ENCODE measurements at regions not wholly inside any gene's neighbourhood (a gene's known extent, or its start where the extent isn't known, plus 50 kb on each side); places are given as distances from the start of the nearest gene placed in this dataset.
"Not testable (repeated sequence)": the region's sequence is repeated elsewhere in the genome, so short reads cannot be mapped to it uniquely, and the experiment has no call there.

GRCh38 chr3:194910414-194910984 lies 224.8 kb downstream of the FAM43A start:
- ChIA-PET POLR2A (no interaction called here), CTCF (no interaction called here)
- no peak for DNase-seq (ENCODE audit: extremely low spot score)
- TF ChIP-seq HDGF (IDR thresholded peaks at IDR 0.05; ENCODE audit: borderline replicate concordance) (no peak), ARNT (IDR thresholded peaks at IDR 0.05) (no peak), NFRKB (IDR thresholded peaks at IDR 0.05) (no peak), SUZ12 (IDR thresholded peaks at IDR 0.05) (no peak), ZNF384 (IDR thresholded peaks at IDR 0.05) (no peak), CTBP1 (IDR thresholded peaks at IDR 0.05; ENCODE audit: borderline replicate concordance) (no peak), L3MBTL2 (conservative IDR thresholded peaks at IDR 0.05) (no peak), SP1 (IDR thresholded peaks at IDR 0.05) (no peak), FOXK2 (IDR thresholded peaks at IDR 0.05) (no peak)
- TF ChIP-seq, protein P1, sequence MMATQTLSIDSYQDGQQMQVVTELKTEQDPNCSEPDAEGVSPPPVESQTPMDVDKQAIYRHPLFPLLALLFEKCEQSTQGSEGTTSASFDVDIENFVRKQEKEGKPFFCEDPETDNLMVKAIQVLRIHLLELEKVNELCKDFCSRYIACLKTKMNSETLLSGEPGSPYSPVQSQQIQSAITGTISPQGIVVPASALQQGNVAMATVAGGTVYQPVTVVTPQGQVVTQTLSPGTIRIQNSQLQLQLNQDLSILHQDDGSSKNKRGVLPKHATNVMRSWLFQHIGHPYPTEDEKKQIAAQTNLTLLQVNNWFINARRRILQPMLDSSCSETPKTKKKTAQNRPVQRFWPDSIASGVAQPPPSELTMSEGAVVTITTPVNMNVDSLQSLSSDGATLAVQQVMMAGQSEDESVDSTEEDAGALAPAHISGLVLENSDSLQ (IDR thresholded peaks at IDR 0.05) = no peak

DNA sequence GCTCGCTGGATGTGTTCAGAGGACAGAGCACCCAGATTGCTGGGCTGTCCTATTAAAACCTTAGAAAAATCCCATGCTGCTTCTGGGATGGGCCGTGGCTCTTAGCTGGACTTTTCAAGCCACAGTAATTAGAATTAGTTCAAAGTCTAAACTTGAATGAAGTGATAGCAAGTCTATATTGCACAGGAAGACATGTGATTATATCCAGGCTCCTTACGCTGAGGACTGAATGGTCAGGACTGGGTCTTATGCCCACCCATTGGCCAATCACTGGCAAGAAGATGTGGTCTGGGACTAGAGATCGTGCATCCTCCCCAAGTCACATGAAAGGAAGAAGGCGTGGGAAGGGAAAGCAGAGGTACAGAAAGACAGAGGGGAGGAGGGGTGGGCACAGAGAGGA lies 227.6 kb downstream of the FAM43A start:
- no peak for DNase-seq (ENCODE audit: extremely low spot score)
- no peak for TF ChIP-seq ELF4 (IDR thresholded peaks at IDR 0.05)
- TF ChIP-seq SUZ12 (IDR thresholded peaks at IDR 0.05) = no peak
- TF ChIP-seq L3MBTL2 (conservative IDR thresholded peaks at IDR 0.05) = no peak
- TF ChIP-seq LEF1 (IDR thresholded peaks at IDR 0.05; ENCODE audit: borderline replicate concordance) = no peak
- TF ChIP-seq, protein P1 (IDR thresholded peaks at IDR 0.05) = no peak
- no peak for TF ChIP-seq BHLHE40 (IDR thresholded peaks at IDR 0.05; ENCODE audit: borderline replicate concordance)
- no peak for TF ChIP-seq FOXK2 (IDR thresholded peaks at IDR 0.05)
- no peak for TF ChIP-seq CTBP1 (IDR thresholded peaks at IDR 0.05; ENCODE audit: borderline replicate concordance)
- TF ChIP-seq ZNF384 (IDR thresholded peaks at IDR 0.05) = no peak
- TF ChIP-seq FOXM1 (IDR thresholded peaks at IDR 0.05; ENCODE audit: borderline replicate concordance) = no peak
- TF ChIP-seq FOXA1 (IDR thresholded peaks at IDR 0.05) = no peak
- no peak for TF ChIP-seq HDGF (IDR thresholded peaks at IDR 0.05; ENCODE audit: borderline replicate concordance)
- TF ChIP-seq TARDBP (IDR thresholded peaks at IDR 0.05) = no peak
- no peak for TF ChIP-seq NFRKB (IDR thresholded peaks at IDR 0.05)
- no peak for TF ChIP-seq ARNT (IDR thresholded peaks at IDR 0.05)
- no peak for TF ChIP-seq SP1 (IDR thresholded peaks at IDR 0.05)
- CTCF ChIA-PET = no interaction called here
- POLR2A ChIA-PET = no interaction called here

GRCh38 chr3:194924889-194925288 lies 239.2 kb downstream of the FAM43A start:
- CTCF ChIA-PET; DNase-seq (ENCODE audit: extremely low spot score); POLR2A ChIA-PET: not testable (repeated sequence)

DNA sequence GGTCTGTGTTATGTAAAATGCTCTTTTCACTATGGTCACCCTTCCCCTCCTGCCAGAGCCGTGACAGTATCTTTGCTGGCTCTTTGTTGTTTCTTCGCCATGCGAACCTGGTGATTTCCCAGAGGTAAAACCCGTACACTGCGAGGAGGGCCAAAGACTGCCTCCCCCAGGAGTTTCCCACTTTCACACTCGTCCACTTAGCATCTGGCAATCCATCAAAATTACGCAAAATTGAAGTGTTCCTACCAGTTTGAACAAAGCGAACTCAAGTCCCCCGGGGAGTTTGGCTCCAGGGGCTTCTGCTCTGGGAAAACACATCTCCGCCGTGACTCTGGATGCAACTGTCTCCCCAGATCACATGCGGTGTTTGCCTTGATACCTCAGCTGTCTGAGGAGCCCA lies 239.9 kb downstream of the FAM43A start:
- ChIA-PET POLR2A (no interaction called here), CTCF (no interaction called here)
- DNase-seq (ENCODE audit: extremely low spot score) = no peak
- no peak for TF ChIP-seq ZNF384 (IDR thresholded peaks at IDR 0.05)
- TF ChIP-seq TARDBP (IDR thresholded peaks at IDR 0.05) = no peak
- TF ChIP-seq LEF1 (IDR thresholded peaks at IDR 0.05; ENCODE audit: borderline replicate concordance) = no peak
- no peak for TF ChIP-seq L3MBTL2 (conservative IDR thresholded peaks at IDR 0.05)
- no peak for TF ChIP-seq FOXA1 (IDR thresholded peaks at IDR 0.05)
- no peak for TF ChIP-seq BHLHE40 (IDR thresholded peaks at IDR 0.05; ENCODE audit: borderline replicate concordance)
- no peak for TF ChIP-seq CTBP1 (IDR thresholded peaks at IDR 0.05; ENCODE audit: borderline replicate concordance)

DNA sequence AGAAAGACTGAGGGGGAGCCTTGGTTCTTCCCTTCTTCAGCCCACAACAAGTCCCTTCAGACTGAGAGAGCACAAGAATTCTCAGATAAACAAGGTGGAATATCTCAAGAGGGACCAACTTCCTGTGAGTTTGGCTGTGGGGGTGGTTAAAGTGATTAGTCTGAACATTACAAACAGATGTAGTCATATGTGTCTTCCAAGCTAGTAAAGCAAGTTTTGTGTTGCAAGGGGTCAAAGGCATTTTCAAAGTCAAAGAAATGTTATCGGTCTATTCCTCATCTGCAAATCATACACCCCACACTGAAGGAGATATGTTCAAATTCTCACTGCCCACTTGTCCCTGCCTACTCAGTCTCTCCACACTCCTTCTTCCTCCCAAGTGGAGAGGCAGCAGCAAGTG lies 242.5 kb downstream of the FAM43A start:
- no peak for DNase-seq (ENCODE audit: extremely low spot score)
- TF ChIP-seq BHLHE40 (IDR thresholded peaks at IDR 0.05; ENCODE audit: borderline replicate concordance) (no peak), LEF1 (IDR thresholded peaks at IDR 0.05; ENCODE audit: borderline replicate concordance) (no peak), ARNT (IDR thresholded peaks at IDR 0.05) (no peak), HDGF (IDR thresholded peaks at IDR 0.05; ENCODE audit: borderline replicate concordance) (no peak), SP1 (IDR thresholded peaks at IDR 0.05) (no peak), FOXA1 (IDR thresholded peaks at IDR 0.05) (no peak), SUZ12 (IDR thresholded peaks at IDR 0.05) (no peak), ZNF384 (IDR thresholded peaks at IDR 0.05) (no peak), L3MBTL2 (conservative IDR thresholded peaks at IDR 0.05) (no peak), TARDBP (IDR thresholded peaks at IDR 0.05) (no peak)
- POLR2A ChIA-PET = no interaction called here
- CTCF ChIA-PET = no interaction called here

DNA sequence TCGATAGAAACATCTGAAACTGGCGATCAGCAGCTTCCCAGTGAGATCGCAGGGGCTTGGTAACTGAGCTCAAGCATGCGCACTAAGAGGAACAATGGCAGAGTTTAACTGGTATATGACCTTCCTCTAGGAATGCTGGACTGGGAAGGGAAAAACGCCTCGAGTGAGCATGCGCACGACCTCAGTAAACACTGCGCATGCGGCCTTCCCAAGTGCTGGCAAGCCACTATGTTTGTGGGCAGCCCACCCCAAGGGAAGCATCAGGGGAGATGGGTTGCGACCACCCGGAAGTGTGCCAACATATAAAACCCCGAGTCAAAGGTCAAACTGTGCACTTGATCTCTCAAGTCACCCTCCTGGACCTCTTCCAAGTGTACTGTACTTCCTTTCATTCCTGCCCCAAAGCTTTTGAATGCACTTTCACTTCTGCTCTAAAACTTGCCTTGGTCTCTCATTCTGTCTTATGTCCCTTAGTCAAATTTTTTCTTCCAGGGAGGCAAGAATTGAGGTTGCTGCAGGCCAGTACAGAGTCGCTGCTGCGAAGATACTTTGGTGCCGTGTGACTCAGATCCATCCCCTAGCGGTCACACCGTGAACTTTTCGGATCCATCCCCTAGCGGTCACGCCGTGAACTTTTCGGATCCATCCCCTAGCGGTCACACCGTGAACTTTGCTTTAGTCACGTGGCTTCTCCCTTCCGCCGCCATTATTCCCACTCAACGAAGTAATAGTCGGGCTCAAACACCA lies 243.3 kb downstream of the FAM43A start:
- TF ChIP-seq ELF4 (IDR thresholded peaks at IDR 0.05) (no peak), LEF1 (IDR thresholded peaks at IDR 0.05; ENCODE audit: borderline replicate concordance) (no peak), SUZ12 (IDR thresholded peaks at IDR 0.05) (no peak), CTBP1 (IDR thresholded peaks at IDR 0.05; ENCODE audit: borderline replicate concordance) (no peak), L3MBTL2 (conservative IDR thresholded peaks at IDR 0.05) (no peak), FOXK2 (IDR thresholded peaks at IDR 0.05) (no peak), BHLHE40 (IDR thresholded peaks at IDR 0.05; ENCODE audit: borderline replicate concordance) (no peak), SP1 (IDR thresholded peaks at IDR 0.05) (no peak)
- ChIA-PET POLR2A (no interaction called here), CTCF (no interaction called here)
- DNase-seq (ENCODE audit: extremely low spot score) = no peak

DNA sequence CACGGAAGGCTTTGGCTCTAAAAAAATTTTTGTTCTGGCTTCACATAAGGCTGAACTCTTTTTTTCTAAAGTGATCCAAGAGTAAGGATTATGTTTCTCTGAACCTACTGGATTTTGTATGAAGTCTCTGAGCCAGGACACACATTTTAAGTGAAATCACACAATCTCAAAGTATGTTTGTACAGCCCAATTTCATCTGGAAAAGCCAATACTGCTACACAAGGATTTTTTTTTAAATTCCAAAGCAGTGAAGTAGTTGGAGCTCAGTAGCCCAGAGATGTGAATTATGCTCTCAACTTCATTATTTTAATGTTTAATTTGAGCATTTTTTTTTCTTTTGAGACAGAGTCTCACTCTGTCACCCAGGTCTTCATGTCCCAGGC lies 243.9 kb downstream of the FAM43A start:
- no peak for TF ChIP-seq FOXK2 (IDR thresholded peaks at IDR 0.05)
- no peak for TF ChIP-seq SP1 (IDR thresholded peaks at IDR 0.05)
- TF ChIP-seq LEF1 (IDR thresholded peaks at IDR 0.05; ENCODE audit: borderline replicate concordance) = no peak
- no peak for TF ChIP-seq ARNT (IDR thresholded peaks at IDR 0.05)
- TF ChIP-seq, protein P1 (IDR thresholded peaks at IDR 0.05) = no peak
- TF ChIP-seq FOXM1 (IDR thresholded peaks at IDR 0.05; ENCODE audit: borderline replicate concordance) = no peak
- POLR2A ChIA-PET = no interaction called here
- no peak for DNase-seq (ENCODE audit: extremely low spot score)
- CTCF ChIA-PET = no interaction called here
